Colonic mucosa (tissue), 4 donors: ENCODE measurements at regions not wholly inside any gene's neighbourhood (a gene's known extent, or its start where the extent isn't known, plus 50 kb on each side); places are given as distances from the start of the nearest gene placed in this dataset.

Source experiments
- DNase-seq: peaks from one replicate; pipeline ENCODE4 v3.0.0-alpha.2; 2020
- H3K27ac ChIP-seq: fragments of 200-600 bp; one replicate; pipeline ENCODE4 v1.8.0; 2021
- H3K27me3 ChIP-seq: fragments of 200-600 bp; one replicate; pipeline ENCODE4 v1.8.0; 2021
- H3K36me3 ChIP-seq: fragments of 200-600 bp; one replicate; pipeline ENCODE4 v1.8.0; 2021
- H3K4me1 ChIP-seq: fragments of 200-600 bp; one replicate; pipeline ENCODE4 v1.8.0; 2021; ENCODE audit warnings: mild to moderate bottlenecking
- H3K4me3 ChIP-seq: fragments of 200-600 bp; one replicate; pipeline ENCODE4 v1.8.0; 2021
- H3K9ac ChIP-seq, 2 donors: one replicate each; pipeline ENCODE4 v1.7.0; 2013; ENCODE audit warnings: control low read depth in 2 of 2, low read depth in 2 of 2, low read length in 2 of 2
- H3K9me3 ChIP-seq: fragments of 200-600 bp; one replicate; pipeline ENCODE4 v1.8.0; 2021
- CTCF ChIP-seq: fragments of 200-600 bp; IDR thresholded peaks from one replicate; pipeline ENCODE4 v1.8.0; 2022; ENCODE audit warnings: antibody characterized with exemption, mild to moderate bottlenecking
- intact Hi-C: fragments of 100-400 bp; cut with DNase I; formaldehyde crosslinking; loops from one replicate; pipeline ENCODE4 v1.14.1; 2022
- donor health status: healthy.
- donor health status: DM: no; HTN: no; CAD: no.
- donor health status: DM: no; HTN: no; CAD: no.

GRCh38 chr13:89574077-89574476 lies 1773.4 kb upstream of the MIR17HG start:
- intact Hi-C loops, result no loop called here
- no peaks in the 10 kb centered on the region for H3K27me3 ChIP-seq
- DNase-seq, result no peak
- TF ChIP-seq CTCF, result no peak
- H3K27ac ChIP-seq, result no peak overlapping the region
- no peak overlapping the region for H3K9ac ChIP-seq
- no peaks in the 10 kb centered on the region for H3K9me3 ChIP-seq
- no peak overlapping the region for H3K4me3 ChIP-seq
- no peaks in the 10 kb centered on the region for H3K4me1 ChIP-seq
- H3K36me3 ChIP-seq, result no peaks in the 10 kb centered on the region

DNA sequence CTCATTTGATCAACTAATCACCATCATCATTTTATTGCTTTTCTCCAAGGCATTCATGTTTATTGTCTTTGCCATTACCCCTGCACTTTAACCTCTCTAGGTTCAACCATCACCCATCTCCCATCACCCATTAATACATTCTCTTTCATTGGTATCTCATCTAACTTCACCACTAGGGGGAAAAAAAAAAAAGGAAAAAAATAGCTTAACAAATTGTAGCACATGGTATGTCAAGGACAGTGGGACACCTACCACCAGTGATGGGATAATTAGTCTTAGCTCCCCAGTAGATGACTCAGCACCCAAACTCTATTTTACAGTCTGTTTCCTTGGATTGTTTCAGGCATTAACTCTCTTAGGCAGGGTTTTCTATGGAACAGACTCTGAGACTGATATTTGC lies 1770.2 kb upstream of the MIR17HG start:
- no peak for TF ChIP-seq CTCF

GRCh38 chr13:89584058-89584620 lies 1763.3 kb upstream of the MIR17HG start:
- H3K27ac ChIP-seq, result no peak overlapping the region
- no peak overlapping the region for H3K9ac ChIP-seq
- no peaks in the 10 kb centered on the region for H3K36me3 ChIP-seq
- intact Hi-C loops, result no loop called here
- no peak for DNase-seq
- H3K27me3 ChIP-seq, result no peaks in the 10 kb centered on the region
- H3K4me3 ChIP-seq, result no peak overlapping the region
- no peak for TF ChIP-seq CTCF
- H3K9me3 ChIP-seq, result no peaks in the 10 kb centered on the region
- no peaks in the 10 kb centered on the region for H3K4me1 ChIP-seq

More for the DNA sequence above, 1770.2 kb upstream of the MIR17HG start:
- no peak overlapping the region for H3K27ac ChIP-seq
- H3K36me3 ChIP-seq, result no peaks in the 10 kb centered on the region
- no peak overlapping the region for H3K4me3 ChIP-seq
- H3K27me3 ChIP-seq, result no peaks in the 10 kb centered on the region
- intact Hi-C loops, result no loop called here
- H3K9me3 ChIP-seq, result no peaks in the 10 kb centered on the region
- no peak for DNase-seq
- no peak overlapping the region for H3K9ac ChIP-seq
- no peaks in the 10 kb centered on the region for H3K4me1 ChIP-seq

GRCh38 chr13:89602655-89603054 lies 1744.8 kb upstream of the MIR17HG start:
- H3K4me1 ChIP-seq, result no peaks in the 10 kb centered on the region
- intact Hi-C loops, result no loop called here
- no peak overlapping the region for H3K27ac ChIP-seq
- no peak overlapping the region for H3K4me3 ChIP-seq
- no peak overlapping the region for H3K9ac ChIP-seq
- H3K36me3 ChIP-seq, result no peaks in the 10 kb centered on the region
- no peak for TF ChIP-seq CTCF
- DNase-seq, result no peak
- H3K9me3 ChIP-seq, result no peaks in the 10 kb centered on the region
- no peaks in the 10 kb centered on the region for H3K27me3 ChIP-seq

DNA sequence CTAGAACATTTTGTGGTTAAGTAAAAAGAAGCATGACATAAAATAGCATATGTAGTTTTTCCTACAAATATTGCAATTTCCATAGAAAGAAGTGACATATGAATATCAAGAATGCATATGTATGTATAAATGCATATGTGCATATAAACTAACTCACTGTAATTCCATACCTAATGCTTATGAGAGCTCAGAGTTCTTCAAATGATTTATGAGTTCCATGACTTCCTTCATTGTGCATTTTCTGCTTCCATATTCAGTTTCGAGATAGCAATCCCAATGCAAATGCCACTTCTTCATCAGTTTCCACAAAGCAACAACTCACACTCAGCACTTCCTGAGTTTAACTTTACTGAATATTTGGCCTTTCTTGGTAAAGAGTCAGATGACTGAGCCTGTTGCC lies 1744.3 kb upstream of the MIR17HG start:
- H3K4me3 ChIP-seq, result no peak overlapping the region
- no peak overlapping the region for H3K9ac ChIP-seq
- intact Hi-C loops, result no loop called here
- no peak for DNase-seq
- no peak for TF ChIP-seq CTCF
- no peaks in the 10 kb centered on the region for H3K9me3 ChIP-seq
- no peaks in the 10 kb centered on the region for H3K36me3 ChIP-seq
- H3K27me3 ChIP-seq, result no peaks in the 10 kb centered on the region
- no peak overlapping the region for H3K27ac ChIP-seq
- no peaks in the 10 kb centered on the region for H3K4me1 ChIP-seq
